Fibroblast of lung (primary cell): ENCODE measurements at regions not wholly inside any gene's neighbourhood (a gene's known extent, or its start where the extent isn't known, plus 50 kb on each side); places are given as distances from the start of the nearest gene placed in this dataset.

Experiments
- DNase-seq, 2 donors: peaks; one replicate each; pipeline versions ENCODE4 v3.0.0 to v3.0.0-alpha.2; 2010; ENCODE audit warnings: low read depth in 2 of 2
- H2AFZ ChIP-seq: 2 replicates; pipeline ENCODE4 v1.5.1; 2012; ENCODE audit warnings: low read length, control low read depth, inconsistent platforms
- H3K27ac ChIP-seq: 2 replicates; pipeline ENCODE4 v1.5.1; 2011; ENCODE audit warnings: low read length, control low read depth; ENCODE audit not compliant: insufficient read depth
- H3K27me3 ChIP-seq: 2 replicates; pipeline ENCODE4 v1.5.1; 2011; ENCODE audit warnings: mild to moderate bottlenecking, low read length; ENCODE audit not compliant: control insufficient read depth, insufficient read depth
- H3K36me3 ChIP-seq: 2 replicates; pipeline ENCODE4 v1.5.1; 2011; ENCODE audit warnings: low read length; ENCODE audit not compliant: control insufficient read depth, insufficient read depth
- H3K4me1 ChIP-seq: 2 replicates; pipeline ENCODE4 v1.5.1; 2011; ENCODE audit warnings: low read length; ENCODE audit not compliant: control insufficient read depth, insufficient read depth; ENCODE audit errors: extremely low read depth
- H3K4me2 ChIP-seq: 2 replicates; pipeline ENCODE4 v1.5.1; 2011; ENCODE audit warnings: low read length, control low read depth; ENCODE audit not compliant: insufficient read depth; ENCODE audit errors: extremely low read depth
- H3K4me3 ChIP-seq, 4 experiments: fragments of 200-600 bp in 1 of 4; sonication (generic) in 1 of 4; replicated peaks in 1 of 4; 2 replicates each; pipeline ENCODE4 v1.5.1; 2011 to 2016; ENCODE audit warnings: low read length in 4 of 4, low read depth in 3 of 4, mild to moderate bottlenecking in 3 of 4, control low read depth in 2 of 4, inconsistent platforms in 1 of 4, mixed read lengths in 1 of 4; ENCODE audit not compliant: insufficient read depth in 1 of 4; ENCODE audit errors: control extremely low read depth in 1 of 4
- H3K79me2 ChIP-seq: 2 replicates; pipeline ENCODE4 v1.5.1; 2012; ENCODE audit warnings: mild to moderate bottlenecking, low read length, inconsistent platforms; ENCODE audit not compliant: control insufficient read depth, insufficient read depth
- H3K9ac ChIP-seq: 2 replicates; pipeline ENCODE4 v1.5.1; 2011; ENCODE audit warnings: mild to moderate bottlenecking, low read length, control low read depth; ENCODE audit not compliant: insufficient read depth
- H3K9me3 ChIP-seq: 2 replicates; pipeline ENCODE4 v1.5.1; 2012; ENCODE audit warnings: low read depth, low read length; ENCODE audit not compliant: control insufficient read depth, insufficient read depth
- H4K20me1 ChIP-seq: 2 replicates; pipeline ENCODE4 v1.5.1; 2011; ENCODE audit warnings: low read length; ENCODE audit not compliant: control insufficient read depth, insufficient read depth; ENCODE audit errors: extremely low read depth
- EZH2 ChIP-seq: IDR thresholded peaks from 2 replicates; pipeline ENCODE4 v1.5.1; 2012; ENCODE audit warnings: low read length, control low read depth, mild to moderate bottlenecking; ENCODE audit errors: missing control alignments
- TF ChIP-seq, protein P1 (sequence below), 2 donors: IDR thresholded peaks in 1 of 2; conservative IDR thresholded peaks in 1 of 2; 1 replicate in 1 of 2; 2 replicates in 1 of 2; pipeline ENCODE4 v1.5.1; 2011 to 2012; ENCODE audit warnings: low read length in 2 of 2, control low read depth in 1 of 2, inconsistent platforms in 1 of 2, low read depth in 1 of 2, mild to moderate bottlenecking in 1 of 2

DNA sequence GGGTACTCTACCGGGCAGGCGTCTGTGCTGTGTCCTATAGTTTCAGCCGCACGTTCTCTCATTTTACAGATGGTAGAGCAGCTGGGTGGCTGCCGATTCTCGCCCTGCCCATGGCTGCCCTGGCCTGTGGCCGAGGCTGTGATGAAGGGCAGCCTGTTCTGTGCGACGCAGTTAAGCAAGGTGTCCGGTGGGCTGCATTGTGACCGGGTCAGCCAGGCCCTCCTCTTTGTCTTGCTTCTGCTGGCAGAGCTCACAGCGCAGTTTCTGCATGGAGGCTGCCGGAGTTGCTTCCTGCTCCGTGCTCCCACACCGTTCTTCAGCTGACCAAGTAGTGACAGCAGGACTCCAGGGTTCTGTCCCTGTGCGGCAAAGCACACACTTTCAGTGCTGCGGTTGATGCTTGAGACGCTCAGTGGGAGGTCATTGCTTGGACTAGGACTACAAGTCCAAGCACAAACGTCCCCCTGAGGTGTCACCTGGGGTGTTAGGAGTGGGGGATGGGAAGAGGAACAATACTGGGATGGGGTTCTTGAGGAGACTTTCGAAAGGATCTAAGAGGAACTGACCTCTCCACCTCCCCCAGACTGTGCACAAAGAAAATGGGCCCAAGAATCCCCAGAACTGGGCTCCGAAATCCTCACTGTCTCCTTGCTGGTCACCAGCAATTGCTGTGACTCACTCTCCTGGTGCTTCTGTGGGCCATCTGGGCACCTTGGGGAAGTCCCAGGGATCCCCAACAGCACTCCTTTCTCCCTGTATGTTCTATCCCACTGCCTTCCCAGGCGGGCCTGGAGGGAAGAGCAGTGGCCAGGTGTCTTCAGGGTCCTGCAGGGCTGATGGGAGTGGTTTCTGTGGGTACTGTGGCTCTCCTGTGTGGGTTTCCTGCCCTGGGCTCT, 58.2 kb downstream of the GADD45G start:
- no peaks in the 10 kb centered on the region for H4K20me1 ChIP-seq
- no peak overlapping the region for H3K27ac ChIP-seq
- no peaks in the 10 kb centered on the region for H3K36me3 ChIP-seq
- no peak for TF ChIP-seq EZH2
- TF ChIP-seq, protein P1, sequence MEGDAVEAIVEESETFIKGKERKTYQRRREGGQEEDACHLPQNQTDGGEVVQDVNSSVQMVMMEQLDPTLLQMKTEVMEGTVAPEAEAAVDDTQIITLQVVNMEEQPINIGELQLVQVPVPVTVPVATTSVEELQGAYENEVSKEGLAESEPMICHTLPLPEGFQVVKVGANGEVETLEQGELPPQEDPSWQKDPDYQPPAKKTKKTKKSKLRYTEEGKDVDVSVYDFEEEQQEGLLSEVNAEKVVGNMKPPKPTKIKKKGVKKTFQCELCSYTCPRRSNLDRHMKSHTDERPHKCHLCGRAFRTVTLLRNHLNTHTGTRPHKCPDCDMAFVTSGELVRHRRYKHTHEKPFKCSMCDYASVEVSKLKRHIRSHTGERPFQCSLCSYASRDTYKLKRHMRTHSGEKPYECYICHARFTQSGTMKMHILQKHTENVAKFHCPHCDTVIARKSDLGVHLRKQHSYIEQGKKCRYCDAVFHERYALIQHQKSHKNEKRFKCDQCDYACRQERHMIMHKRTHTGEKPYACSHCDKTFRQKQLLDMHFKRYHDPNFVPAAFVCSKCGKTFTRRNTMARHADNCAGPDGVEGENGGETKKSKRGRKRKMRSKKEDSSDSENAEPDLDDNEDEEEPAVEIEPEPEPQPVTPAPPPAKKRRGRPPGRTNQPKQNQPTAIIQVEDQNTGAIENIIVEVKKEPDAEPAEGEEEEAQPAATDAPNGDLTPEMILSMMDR (conservative IDR thresholded peaks at IDR 0.05 in 1 of 2, IDR thresholded peaks at IDR 0.05 in 1 of 2; ENCODE audit: low read depth in 1 of 2, low read length in 2 of 2) = no peak
- DNase-seq = no peak
- no peak overlapping the region for H3K4me2 ChIP-seq
- no peak overlapping the region for H3K4me3 ChIP-seq
- H3K79me2 ChIP-seq = no peaks in the 10 kb centered on the region
- H3K27me3 ChIP-seq = no peaks in the 10 kb centered on the region
- no peak overlapping the region for H3K9ac ChIP-seq
- no peaks in the 10 kb centered on the region for H3K4me1 ChIP-seq
- no peak overlapping the region for H2AFZ ChIP-seq
- H3K9me3 ChIP-seq = no peaks in the 10 kb centered on the region

DNA sequence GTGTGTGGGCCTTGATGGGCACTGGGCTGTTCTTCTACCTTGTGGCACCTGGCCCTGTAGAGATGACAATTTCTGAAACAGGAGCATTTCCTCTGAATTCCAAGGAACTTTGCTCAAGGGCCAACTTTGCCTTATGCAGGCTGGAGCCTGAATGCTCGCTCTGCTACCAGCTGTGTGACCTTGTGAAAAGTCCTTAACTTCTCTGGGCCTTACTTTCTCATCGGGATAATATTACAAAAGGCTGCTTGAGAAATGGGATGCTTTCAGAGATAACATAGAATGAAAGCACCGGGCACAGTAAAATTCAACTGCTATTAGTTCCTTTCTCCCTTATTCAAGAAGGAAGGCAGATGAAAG, 58.8 kb downstream of the GADD45G start:
- H3K4me2 ChIP-seq = no peak overlapping the region
- TF ChIP-seq EZH2 = no peak
- TF ChIP-seq, protein P1 (conservative IDR thresholded peaks at IDR 0.05 in 1 of 2, IDR thresholded peaks at IDR 0.05 in 1 of 2; ENCODE audit: low read depth in 1 of 2, low read length in 2 of 2) = no peak

DNA sequence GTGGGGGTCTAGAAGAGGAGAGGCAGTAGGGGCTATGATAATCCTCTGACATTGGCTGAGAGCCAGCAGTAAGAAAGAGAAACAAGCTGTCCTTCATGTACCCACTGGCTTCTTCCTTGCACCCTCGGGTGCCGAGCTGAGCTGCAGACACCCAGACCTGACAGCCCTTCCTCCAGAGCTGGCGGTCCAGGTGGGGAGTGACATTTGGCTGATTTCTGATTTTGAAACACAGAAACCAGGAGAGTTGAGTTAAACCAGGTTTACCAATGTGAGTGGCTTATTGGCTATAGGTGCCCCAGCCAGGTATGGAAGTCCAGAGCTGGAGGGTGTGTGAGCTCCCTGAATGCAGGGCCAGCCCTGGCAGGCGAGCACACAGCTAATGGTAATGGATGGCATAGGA, 59.2 kb downstream of the GADD45G start:
- TF ChIP-seq EZH2 = no peak
- TF ChIP-seq, protein P1 (conservative IDR thresholded peaks at IDR 0.05 in 1 of 2, IDR thresholded peaks at IDR 0.05 in 1 of 2; ENCODE audit: low read depth in 1 of 2, low read length in 2 of 2) = no peak

More for the DNA sequence above, 58.8 kb downstream of the GADD45G start:
- DNase-seq = no peak
- H3K4me1 ChIP-seq = no peaks in the 10 kb centered on the region
- no peaks in the 10 kb centered on the region for H3K9me3 ChIP-seq
- H3K79me2 ChIP-seq = no peaks in the 10 kb centered on the region
- H4K20me1 ChIP-seq = no peaks in the 10 kb centered on the region
- no peak overlapping the region for H3K4me3 ChIP-seq
- H3K36me3 ChIP-seq = no peaks in the 10 kb centered on the region
- H2AFZ ChIP-seq = no peak overlapping the region
- no peaks in the 10 kb centered on the region for H3K27me3 ChIP-seq
- no peak overlapping the region for H3K9ac ChIP-seq
- H3K27ac ChIP-seq = no peak overlapping the region

More for the DNA sequence above, 59.2 kb downstream of the GADD45G start:
- no peaks in the 10 kb centered on the region for H3K79me2 ChIP-seq
- DNase-seq = no peak
- H3K9ac ChIP-seq = no peak overlapping the region
- H3K4me1 ChIP-seq = no peaks in the 10 kb centered on the region
- H3K4me3 ChIP-seq = no peak overlapping the region
- no peaks in the 10 kb centered on the region for H3K27me3 ChIP-seq
- H4K20me1 ChIP-seq = no peaks in the 10 kb centered on the region
- no peak overlapping the region for H3K27ac ChIP-seq
- no peak overlapping the region for H3K4me2 ChIP-seq
- H3K36me3 ChIP-seq = no peaks in the 10 kb centered on the region
- H3K9me3 ChIP-seq = no peaks in the 10 kb centered on the region
- H2AFZ ChIP-seq = no peak overlapping the region
